ENCODE measurements at regions not wholly inside any gene's neighbourhood (a gene's known extent, or its start where the extent isn't known, plus 50 kb on each side); places are given as distances from the start of the nearest gene placed in this dataset.

- no peak for TF ChIP-seq CTCF (IDR thresholded peaks at IDR 0.05; ENCODE audit: extremely low read depth, low read depth, low read length)
Measured at GRCh38 chr3:89787485-89787884, 680.1 kb downstream of the EPHA3 start.

GRCh38 chr3:89787979-89788378, 680.6 kb downstream of the EPHA3 start:
- Histone ChIP-seq H2AFZ (ENCODE audit: low read length) (no peak overlapping the region), H3K79me2 (ENCODE audit: insufficient read depth, low read length) (no peaks in the 10 kb centered on the region), H3K4me2 (ENCODE audit: insufficient read depth, low read length) (no peak overlapping the region), H3K27ac (ENCODE audit: low read depth, low read length) (no peak overlapping the region), H3K9me3 (ENCODE audit: low read depth, low read length) (no peaks in the 10 kb centered on the region), H3K4me1 (ENCODE audit: insufficient read depth, low read length) (no peaks in the 10 kb centered on the region), H3K4me3 (ENCODE audit: insufficient read depth, low read length) (no peak overlapping the region), H4K20me1 (ENCODE audit: insufficient read depth, low read length) (no peaks in the 10 kb centered on the region), H3K27me3 (ENCODE audit: insufficient read depth, low read length) (no peaks in the 10 kb centered on the region), H3K36me3 (ENCODE audit: insufficient read depth, low read length) (no peaks in the 10 kb centered on the region)
- DNase-seq (ENCODE audit: insufficient read length, low spot score, missing footprints) = no peak
- no peak for TF ChIP-seq CTCF (IDR thresholded peaks at IDR 0.05; ENCODE audit: extremely low read depth, low read depth, low read length)

More at GRCh38 chr3:89787485-89787884, 680.1 kb downstream of the EPHA3 start:
- no peaks in the 10 kb centered on the region for H3K4me1 ChIP-seq (ENCODE audit: insufficient read depth, low read length)
- no peak overlapping the region for H2AFZ ChIP-seq (ENCODE audit: low read length)
- no peaks in the 10 kb centered on the region for H3K36me3 ChIP-seq (ENCODE audit: insufficient read depth, low read length)
- H3K79me2 ChIP-seq (ENCODE audit: insufficient read depth, low read length) = no peaks in the 10 kb centered on the region
- H3K4me3 ChIP-seq (ENCODE audit: insufficient read depth, low read length) = no peak overlapping the region
- no peaks in the 10 kb centered on the region for H3K9me3 ChIP-seq (ENCODE audit: low read depth, low read length)
- no peaks in the 10 kb centered on the region for H3K27me3 ChIP-seq (ENCODE audit: insufficient read depth, low read length)
- DNase-seq (ENCODE audit: insufficient read length, low spot score, missing footprints) = no peak
- no peaks in the 10 kb centered on the region for H4K20me1 ChIP-seq (ENCODE audit: insufficient read depth, low read length)
- H3K4me2 ChIP-seq (ENCODE audit: insufficient read depth, low read length) = no peak overlapping the region
- H3K27ac ChIP-seq (ENCODE audit: low read depth, low read length) = no peak overlapping the region

- Histone ChIP-seq H3K27ac (ENCODE audit: low read depth, low read length) (no peak overlapping the region), H3K4me1 (ENCODE audit: insufficient read depth, low read length) (no peaks in the 10 kb centered on the region), H2AFZ (ENCODE audit: low read length) (no peak overlapping the region), H3K79me2 (ENCODE audit: insufficient read depth, low read length) (no peaks in the 10 kb centered on the region), H4K20me1 (ENCODE audit: insufficient read depth, low read length) (no peaks in the 10 kb centered on the region), H3K4me2 (ENCODE audit: insufficient read depth, low read length) (no peak overlapping the region), H3K36me3 (ENCODE audit: insufficient read depth, low read length) (no peaks in the 10 kb centered on the region), H3K4me3 (ENCODE audit: insufficient read depth, low read length) (no peak overlapping the region), H3K27me3 (ENCODE audit: insufficient read depth, low read length) (no peaks in the 10 kb centered on the region), H3K9me3 (ENCODE audit: low read depth, low read length) (no peaks in the 10 kb centered on the region)
- DNase-seq (ENCODE audit: insufficient read length, low spot score, missing footprints) = no peak
- TF ChIP-seq CTCF (IDR thresholded peaks at IDR 0.05; ENCODE audit: extremely low read depth, low read depth, low read length) = no peak
Measured at GRCh38 chr3:89795506-89795905, 688.1 kb downstream of the EPHA3 start.

GRCh38 chr3:89802881-89803280, 695.5 kb downstream of the EPHA3 start:
- no peaks in the 10 kb centered on the region for H3K79me2 ChIP-seq (ENCODE audit: insufficient read depth, low read length)
- no peak overlapping the region for H3K27ac ChIP-seq (ENCODE audit: low read depth, low read length)
- no peak overlapping the region for H2AFZ ChIP-seq (ENCODE audit: low read length)
- no peaks in the 10 kb centered on the region for H3K9me3 ChIP-seq (ENCODE audit: low read depth, low read length)
- H3K4me3 ChIP-seq (ENCODE audit: insufficient read depth, low read length) = no peak overlapping the region
- DNase-seq (ENCODE audit: insufficient read length, low spot score, missing footprints) = no peak
- no peaks in the 10 kb centered on the region for H3K36me3 ChIP-seq (ENCODE audit: insufficient read depth, low read length)
- H4K20me1 ChIP-seq (ENCODE audit: insufficient read depth, low read length) = no peaks in the 10 kb centered on the region
- TF ChIP-seq CTCF (IDR thresholded peaks at IDR 0.05; ENCODE audit: extremely low read depth, low read depth, low read length) = no peak
- H3K4me2 ChIP-seq (ENCODE audit: insufficient read depth, low read length) = no peak overlapping the region
- H3K4me1 ChIP-seq (ENCODE audit: insufficient read depth, low read length) = no peaks in the 10 kb centered on the region
- no peaks in the 10 kb centered on the region for H3K27me3 ChIP-seq (ENCODE audit: insufficient read depth, low read length)

Data from osteoblast (primary cell).